Heart left ventricle (tissue), 16 donors: ENCODE measurements at regions not wholly inside any gene's neighbourhood (a gene's known extent, or its start where the extent isn't known, plus 50 kb on each side); places are given as distances from the start of the nearest gene placed in this dataset.

ENCODE experiments used
- ATAC-seq, 4 donors: fragments of 200-7000 bp; cut with Tn5 transposase; one replicate each; pipeline ENCODE4 v1.9.1; 2020 to 2022; ENCODE audit warnings: moderate library complexity in 4 of 4, mild to moderate bottlenecking in 3 of 4, moderate number of reproducible peaks in 1 of 4
- DNase-seq, 5 donors: peaks; one replicate each; pipeline ENCODE4 v3.0.0-alpha.2; 2020
- H3K27ac ChIP-seq, 12 donors: fragments of 200-600 bp; sonication (generic) in 4 of 12; one replicate each; pipeline versions ENCODE4 v1.5.0 to v1.8.0; 2016 to 2022; ENCODE audit warnings: mild to moderate bottlenecking in 2 of 12
- H3K27me3 ChIP-seq, 9 donors: fragments of 200-600 bp; sonication (generic) in 2 of 9; one replicate each; pipeline versions ENCODE4 v1.5.1 to v1.8.0; 2016 to 2022; ENCODE audit warnings: mild to moderate bottlenecking in 3 of 9
- H3K36me3 ChIP-seq, 9 donors: fragments of 200-600 bp; sonication (generic) in 2 of 9; one replicate each; pipeline versions ENCODE4 v1.5.0 to v1.8.0; 2018 to 2022; ENCODE audit warnings: mild to moderate bottlenecking in 2 of 9
- H3K4me1 ChIP-seq, 12 donors: fragments of 200-600 bp; sonication (generic) in 4 of 12; one replicate each; pipeline versions ENCODE4 v1.5.0 to v1.8.0; 2016 to 2022; ENCODE audit warnings: mild to moderate bottlenecking in 3 of 12
- H3K4me3 ChIP-seq, 12 donors: fragments of 200-600 bp; sonication (generic) in 4 of 12; one replicate each; pipeline versions ENCODE4 v1.5.0 to v1.8.0; 2017 to 2022; ENCODE audit warnings: mild to moderate bottlenecking in 9 of 12, moderate library complexity in 4 of 12
- H3K9me3 ChIP-seq, 12 donors: fragments of 200-600 bp; sonication (generic) in 4 of 12; one replicate each; pipeline versions ENCODE4 v1.5.0 to v1.8.0; 2016 to 2022; ENCODE audit warnings: mild to moderate bottlenecking in 1 of 12
- POLR2A ChIP-seq, 2 donors: fragments of 450-650 bp; IDR thresholded peaks; one replicate each; pipeline ENCODE4 v1.6.1; 2017; ENCODE audit warnings: antibody characterized with exemption in 2 of 2, mild to moderate bottlenecking in 2 of 2, moderate library complexity in 2 of 2
- WGBS, 4 donors: extraction: QIAGEN DNeasy Blood & Tissue Kit in 2 of 4; methylation state at CpG; one replicate each; pipeline versions ENCODE4 v1.1.5 to v1.1.7; 2013 to 2018; 5-methylcytosine and 5-hydroxymethylcytosine counted together
- intact Hi-C, 10 donors: fragments of 100-400 bp; cut with DNase I; formaldehyde crosslinking; loops; one replicate each; pipeline versions ENCODE4 v1.11.1 to v1.14.2; 2022
- TF ChIP-seq, protein P1 (sequence below), 12 donors: fragments of 200-600 bp; sonication (generic) in 4 of 12; IDR thresholded peaks; one replicate each; pipeline versions ENCODE4 v1.5.0 to v1.8.0; 2018 to 2022; ENCODE audit warnings: antibody characterized with exemption in 12 of 12, mild to moderate bottlenecking in 5 of 12
- donor health status: ischemic (EF 13 %, LVEDD 7.1; RV severe dilation, severe dysfunction).
- donor health status: healthy with polysubstance abuse.
- donor health status: DM: no; HTN: yes; CAD: no.
- donor health status: DM: no; HTN: no; CAD: no.
- donor health status: ischemic (EF 25% LVEDD 6.9; RV normal size, moderate dysfunction).
- donor health status: ischemic (EF 25% LVEDD 5.7; RV mildly dilated, moderate dysfunction).
- donor health status: healthy.
- donor health status: DM: yes; HTN: yes; CAD: no.
- donor health status: ischemic (EF 35%, LVEDD 5.7; RV mildly dilated, moderate dysfunction).
- donor health status: nonischemic (EF 11% LVEDD 7.7; RV severe dilation, severe dysfunction).
- donor health status: DM: yes; HTN: yes; CAD: no.
- donor health status: PGD.
- donor health status: ischemic (EF 29% LVEDD 5.4; RV normal size, mild dysfunction).
- donor health status: nonischemic (EF 23%, LVEDD 6.1; RV moderate dilation, normal function).

- WGBS, 4 donors, result 57 to 68% (median 63%) methylated on average over 8 of the region's 8 CpGs
- TF ChIP-seq, protein P1, sequence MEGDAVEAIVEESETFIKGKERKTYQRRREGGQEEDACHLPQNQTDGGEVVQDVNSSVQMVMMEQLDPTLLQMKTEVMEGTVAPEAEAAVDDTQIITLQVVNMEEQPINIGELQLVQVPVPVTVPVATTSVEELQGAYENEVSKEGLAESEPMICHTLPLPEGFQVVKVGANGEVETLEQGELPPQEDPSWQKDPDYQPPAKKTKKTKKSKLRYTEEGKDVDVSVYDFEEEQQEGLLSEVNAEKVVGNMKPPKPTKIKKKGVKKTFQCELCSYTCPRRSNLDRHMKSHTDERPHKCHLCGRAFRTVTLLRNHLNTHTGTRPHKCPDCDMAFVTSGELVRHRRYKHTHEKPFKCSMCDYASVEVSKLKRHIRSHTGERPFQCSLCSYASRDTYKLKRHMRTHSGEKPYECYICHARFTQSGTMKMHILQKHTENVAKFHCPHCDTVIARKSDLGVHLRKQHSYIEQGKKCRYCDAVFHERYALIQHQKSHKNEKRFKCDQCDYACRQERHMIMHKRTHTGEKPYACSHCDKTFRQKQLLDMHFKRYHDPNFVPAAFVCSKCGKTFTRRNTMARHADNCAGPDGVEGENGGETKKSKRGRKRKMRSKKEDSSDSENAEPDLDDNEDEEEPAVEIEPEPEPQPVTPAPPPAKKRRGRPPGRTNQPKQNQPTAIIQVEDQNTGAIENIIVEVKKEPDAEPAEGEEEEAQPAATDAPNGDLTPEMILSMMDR (IDR thresholded peaks at IDR 0.05), result no peak
- no peak for TF ChIP-seq POLR2A (IDR thresholded peaks at IDR 0.05)
- DNase-seq (no peak), ATAC-seq (peak in 2 of 4 donors; percentile 18 to 30)
- Histone ChIP-seq H3K36me3 (no peaks in the 10 kb centered on the region), H3K4me3 (no peak overlapping the region), H3K27ac (peak overlapping the region in 1 of 12 donors; percentile 3), H3K27me3 (no peaks in the 10 kb centered on the region), H3K9me3 (no peaks in the 10 kb centered on the region), H3K4me1 (peaks cover 0 to 20% (median 0%) of the 10 kb centered on the region in 12 donors)
- intact Hi-C loops, result no loop called here
These were observed 812.9 kb downstream of the JRKL start for GRCh38 chr11:97202613-97203292.

DNA sequence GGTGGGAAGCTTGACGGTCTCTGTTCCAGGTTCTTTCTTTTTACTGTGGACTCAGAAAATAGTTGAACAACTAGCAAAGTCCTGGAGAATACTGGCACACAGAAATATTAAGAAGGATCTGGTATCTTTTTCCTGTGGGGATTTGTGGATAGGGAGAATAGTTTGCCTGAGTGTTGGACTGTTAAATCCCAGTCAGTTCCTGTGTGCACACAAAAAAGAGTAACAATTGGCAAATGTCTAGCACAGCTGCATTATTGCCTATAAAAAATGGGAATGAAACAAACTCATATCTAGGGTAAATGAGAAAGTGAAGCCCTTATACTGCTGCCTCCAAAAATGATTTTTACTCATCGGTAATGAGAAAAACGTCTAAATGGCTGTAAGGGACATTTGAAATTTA, 828.2 kb downstream of the JRKL start:
- DNase-seq (no peak), ATAC-seq (no peak)
- WGBS, 4 donors, result 86 to 93% (median 90%) methylated on average over 3 of the region's 3 CpGs
- Histone ChIP-seq H3K4me1 (no peaks in the 10 kb centered on the region), H3K27ac (no peak overlapping the region), H3K27me3 (no peaks in the 10 kb centered on the region), H3K4me3 (no peak overlapping the region), H3K36me3 (no peaks in the 10 kb centered on the region), H3K9me3 (no peaks in the 10 kb centered on the region)
- intact Hi-C loops, result loop anchor here in 1 of 10 donors (5.0 kb wide), 1 partner anchor 56 kb away; no protein-coding TSS in a partner anchor
- TF ChIP-seq, protein P1 (IDR thresholded peaks at IDR 0.05), result no peak
- TF ChIP-seq POLR2A (IDR thresholded peaks at IDR 0.05), result no peak

DNA sequence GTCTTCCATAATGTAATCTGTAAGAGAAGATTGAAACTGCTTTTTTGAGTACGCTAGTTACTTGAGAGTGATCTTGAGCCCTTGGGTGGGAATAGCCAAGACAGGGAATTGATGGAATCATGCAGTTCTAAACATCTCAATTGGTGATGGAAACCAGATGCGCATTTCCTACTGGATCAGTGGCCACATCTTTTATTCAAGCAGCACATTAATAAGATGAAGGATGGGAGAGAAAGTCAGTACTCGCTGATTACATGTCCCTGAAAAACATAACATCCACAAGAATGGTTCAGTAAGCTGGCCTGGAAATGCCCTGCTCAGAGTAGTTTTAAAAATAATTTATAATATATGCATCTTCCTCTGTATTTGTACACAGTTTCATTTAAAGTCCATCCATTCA, 833.8 kb downstream of the JRKL start:
- no peak overlapping the region for H3K4me3 ChIP-seq
- no peak for DNase-seq
- H3K9me3 ChIP-seq, result no peaks in the 10 kb centered on the region
- H3K27me3 ChIP-seq, result no peaks in the 10 kb centered on the region
- intact Hi-C loops, result no loop called here
- ATAC-seq, result no peak
- no peak for TF ChIP-seq POLR2A (IDR thresholded peaks at IDR 0.05)
- TF ChIP-seq, protein P1 (IDR thresholded peaks at IDR 0.05), result no peak
- WGBS, 4 donors, result 87 to 93% (median 90%) methylated on average over 3 of the region's 3 CpGs
- no peaks in the 10 kb centered on the region for H3K36me3 ChIP-seq
- peaks cover 0 to 2% (median 0%) of the 10 kb centered on the region in 12 donors for H3K4me1 ChIP-seq
- no peak overlapping the region for H3K27ac ChIP-seq

GRCh38 chr11:97224396-97224795, 834.6 kb downstream of the JRKL start:
- H3K4me1 ChIP-seq, result peaks cover 0 to 2% (median 0%) of the 10 kb centered on the region in 12 donors
- no peaks in the 10 kb centered on the region for H3K27me3 ChIP-seq
- 33 to 50% (median 37%) methylated on average over 4 of the region's 4 CpGs for WGBS, 4 donors
- H3K4me3 ChIP-seq, result no peak overlapping the region
- H3K27ac ChIP-seq, result no peak overlapping the region
- no peaks in the 10 kb centered on the region for H3K36me3 ChIP-seq
- H3K9me3 ChIP-seq, result no peaks in the 10 kb centered on the region
- DNase-seq, result no peak
- TF ChIP-seq, protein P1 (IDR thresholded peaks at IDR 0.05), result no peak
- no peak for TF ChIP-seq POLR2A (IDR thresholded peaks at IDR 0.05)
- peak in 3 of 4 donors; percentile 71 to 86 (median 82) for ATAC-seq
- intact Hi-C loops, result no loop called here
